Lung (tissue), 11 donors: ENCODE measurements at regions not wholly inside any gene's neighbourhood (a gene's known extent, or its start where the extent isn't known, plus 50 kb on each side); places are given as distances from the start of the nearest gene placed in this dataset.

ENCODE experiments used
- ATAC-seq: fragments of 200-7000 bp; cut with Tn5 transposase; one replicate; pipeline ENCODE4 v1.9.1; 2020; ENCODE audit warnings: moderate number of reproducible peaks; ENCODE audit not compliant: insufficient read depth, low FRiP score
- DNase-seq, 3 donors: peaks; one replicate each; pipeline ENCODE4 v3.0.0-alpha.2; 2013 to 2017
- H3K27ac ChIP-seq, 2 donors: one replicate each; pipeline ENCODE4 v1.5.1; 2013; ENCODE audit warnings: mild to moderate bottlenecking in 2 of 2, moderate library complexity in 2 of 2, control low read depth in 1 of 2, inconsistent platforms in 1 of 2, low read depth in 1 of 2, low read length in 1 of 2
- H3K27me3 ChIP-seq, 3 donors: one replicate each; pipeline ENCODE4 v1.5.1; 2013; ENCODE audit warnings: low read length in 2 of 3; ENCODE audit not compliant: control insufficient read depth in 3 of 3, insufficient read depth in 3 of 3
- H3K36me3 ChIP-seq, 4 donors: one replicate each; pipeline ENCODE4 v1.5.1; 2013; ENCODE audit warnings: low read length in 4 of 4, mild to moderate bottlenecking in 1 of 4, moderate library complexity in 1 of 4; ENCODE audit not compliant: control insufficient read depth in 4 of 4, insufficient read depth in 4 of 4
- H3K4me1 ChIP-seq, 5 donors: one replicate each; pipeline ENCODE4 v1.5.1; 2013; ENCODE audit warnings: low read length in 5 of 5, mild to moderate bottlenecking in 2 of 5, moderate library complexity in 1 of 5; ENCODE audit not compliant: control insufficient read depth in 5 of 5, insufficient read depth in 5 of 5
- H3K4me3 ChIP-seq: one replicate; pipeline ENCODE4 v1.5.1; 2013; ENCODE audit warnings: mild to moderate bottlenecking, control low read depth, moderate library complexity
- H3K9ac ChIP-seq, 2 donors: one replicate each; pipeline ENCODE4 v1.5.1; 2013; ENCODE audit warnings: low read length in 2 of 2, control low read depth in 1 of 2; ENCODE audit not compliant: insufficient read depth in 1 of 2
- H3K9me3 ChIP-seq, 4 donors: one replicate each; pipeline ENCODE4 v1.5.1; 2013; ENCODE audit warnings: low read length in 3 of 4, mild to moderate bottlenecking in 1 of 4, moderate library complexity in 1 of 4; ENCODE audit not compliant: control insufficient read depth in 4 of 4, insufficient read depth in 3 of 4
- WGBS, 2 donors: extraction: QIAGEN DNeasy Blood & Tissue Kit; methylation state at CpG; one replicate each; pipeline ENCODE4 v1.1.7; 2013; 5-methylcytosine and 5-hydroxymethylcytosine counted together
- TF ChIP-seq, protein P1 (sequence below): IDR thresholded peaks from 2 replicates; pipeline ENCODE4 v1.5.1; 2012; ENCODE audit warnings: mild to moderate bottlenecking; ENCODE audit errors: control extremely low read depth, extremely low read depth
- donor health status: control.
- donor health status: control.
- donor health status: Bipolar disorder and iron deficiency.
- donor health status: healthy.
- donor health status: DM: yes; HTN: yes; CAD: no.

DNA sequence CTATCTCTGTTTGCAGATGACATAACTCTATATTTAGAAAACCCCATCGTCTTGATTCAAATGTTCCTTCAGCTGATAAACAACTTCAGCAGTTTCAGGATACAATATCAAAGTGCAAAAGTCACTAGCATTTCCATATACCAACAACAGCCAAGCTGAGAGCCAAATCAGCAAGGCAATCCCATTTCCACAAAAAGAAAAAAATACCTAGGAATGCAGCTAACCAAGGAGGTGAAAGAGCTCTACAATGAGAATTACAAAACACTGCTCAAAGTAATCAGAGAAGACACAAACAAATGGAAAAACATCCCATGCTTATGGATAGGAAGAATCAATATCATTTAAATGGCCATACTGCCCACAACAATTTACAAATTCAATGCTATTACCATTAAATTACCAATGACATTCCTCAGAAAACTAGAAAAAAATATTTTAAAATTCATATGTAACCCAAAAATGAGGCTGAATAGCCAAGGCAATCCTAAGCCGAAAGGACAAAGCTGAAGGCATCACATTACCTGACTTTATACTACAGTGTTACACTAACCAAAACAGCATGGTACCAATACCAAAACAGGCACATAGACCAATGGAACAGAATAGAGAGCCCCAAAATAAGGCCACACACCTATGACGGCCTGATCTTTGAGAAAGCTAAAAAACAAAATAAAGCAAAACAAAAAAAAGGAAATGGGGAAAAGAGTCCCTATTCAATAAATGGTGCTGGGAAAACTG lies 901.7 kb downstream of the LRFN5 start:
- no peaks in the 10 kb centered on the region for H3K4me1 ChIP-seq
- DNase-seq (no peak), ATAC-seq (no peak)
- H3K9ac ChIP-seq: no peak overlapping the region
- H3K27me3 ChIP-seq: no peaks in the 10 kb centered on the region
- H3K36me3 ChIP-seq: no peaks in the 10 kb centered on the region
- TF ChIP-seq, protein P1, sequence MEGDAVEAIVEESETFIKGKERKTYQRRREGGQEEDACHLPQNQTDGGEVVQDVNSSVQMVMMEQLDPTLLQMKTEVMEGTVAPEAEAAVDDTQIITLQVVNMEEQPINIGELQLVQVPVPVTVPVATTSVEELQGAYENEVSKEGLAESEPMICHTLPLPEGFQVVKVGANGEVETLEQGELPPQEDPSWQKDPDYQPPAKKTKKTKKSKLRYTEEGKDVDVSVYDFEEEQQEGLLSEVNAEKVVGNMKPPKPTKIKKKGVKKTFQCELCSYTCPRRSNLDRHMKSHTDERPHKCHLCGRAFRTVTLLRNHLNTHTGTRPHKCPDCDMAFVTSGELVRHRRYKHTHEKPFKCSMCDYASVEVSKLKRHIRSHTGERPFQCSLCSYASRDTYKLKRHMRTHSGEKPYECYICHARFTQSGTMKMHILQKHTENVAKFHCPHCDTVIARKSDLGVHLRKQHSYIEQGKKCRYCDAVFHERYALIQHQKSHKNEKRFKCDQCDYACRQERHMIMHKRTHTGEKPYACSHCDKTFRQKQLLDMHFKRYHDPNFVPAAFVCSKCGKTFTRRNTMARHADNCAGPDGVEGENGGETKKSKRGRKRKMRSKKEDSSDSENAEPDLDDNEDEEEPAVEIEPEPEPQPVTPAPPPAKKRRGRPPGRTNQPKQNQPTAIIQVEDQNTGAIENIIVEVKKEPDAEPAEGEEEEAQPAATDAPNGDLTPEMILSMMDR: no peak
- H3K4me3 ChIP-seq: no peak overlapping the region
- 68 to 76% methylated on average over 3 of the region's 3 CpGs for WGBS, 2 donors
- H3K27ac ChIP-seq: no peak overlapping the region
- peaks cover 0 to 2% (median 0%) of the 10 kb centered on the region in 4 donors for H3K9me3 ChIP-seq

DNA sequence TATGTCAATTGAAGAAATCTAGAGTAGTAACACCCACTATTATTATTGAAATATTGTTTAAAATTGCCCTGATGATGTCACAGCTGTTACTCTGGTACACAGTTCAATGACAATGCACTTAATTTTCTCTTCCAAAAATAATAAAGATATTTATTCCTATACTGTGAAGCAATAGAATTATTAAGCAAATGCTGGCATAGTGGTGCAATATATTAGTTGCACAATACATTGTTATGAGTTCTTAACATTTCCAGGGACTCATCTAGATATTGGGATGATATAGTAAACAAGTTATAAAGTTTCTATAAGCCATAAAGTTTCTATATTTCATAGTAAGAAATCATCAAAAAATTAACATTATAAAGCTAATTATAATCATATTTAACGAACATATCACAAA lies 897.8 kb downstream of the LRFN5 start:
- 68 to 91% methylated on average over 1 of the region's 1 CpG for WGBS, 2 donors
- H3K9ac ChIP-seq: no peak overlapping the region

DNA sequence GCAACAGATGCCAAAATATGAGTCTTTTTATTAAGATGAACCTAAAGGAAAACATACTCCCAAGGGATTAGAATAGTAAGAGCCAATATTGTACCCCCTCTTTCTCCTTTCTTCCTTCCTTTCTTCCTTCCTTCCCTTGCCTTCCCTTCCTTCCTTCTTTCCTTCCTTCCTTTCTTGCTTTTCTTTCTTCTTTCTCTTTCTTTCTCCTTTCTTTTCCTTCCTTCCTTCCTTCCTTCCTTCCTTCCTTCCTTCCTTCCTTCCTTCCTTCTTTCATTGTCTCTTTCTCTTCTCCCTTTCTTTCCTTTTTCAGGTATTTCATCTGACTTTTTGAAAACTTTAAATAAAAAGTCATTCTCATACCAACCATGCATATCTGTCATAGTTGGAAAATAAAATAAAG lies 892.5 kb downstream of the LRFN5 start:
- no peaks in the 10 kb centered on the region for H3K36me3 ChIP-seq
- H3K27me3 ChIP-seq: no peaks in the 10 kb centered on the region
- H3K4me3 ChIP-seq: no peak overlapping the region
- H3K9ac ChIP-seq: no peak overlapping the region
- H3K27ac ChIP-seq: no peak overlapping the region
- no peaks in the 10 kb centered on the region for H3K4me1 ChIP-seq
- H3K9me3 ChIP-seq: peaks cover 0 to 2% (median 0%) of the 10 kb centered on the region in 4 donors
- TF ChIP-seq, protein P1: no peak
- DNase-seq: no peak
- ATAC-seq: no peak

More for the DNA sequence above, 897.8 kb downstream of the LRFN5 start:
- Histone ChIP-seq H3K36me3 (no peaks in the 10 kb centered on the region), H3K9me3 (peaks cover 0 to 2% (median 0%) of the 10 kb centered on the region in 4 donors), H3K4me1 (no peaks in the 10 kb centered on the region), H3K27ac (no peak overlapping the region), H3K27me3 (no peaks in the 10 kb centered on the region), H3K4me3 (no peak overlapping the region)
- peak in 1 of 3 donors; percentile 19 for DNase-seq
- TF ChIP-seq, protein P1: no peak
- no peak for ATAC-seq

DNA sequence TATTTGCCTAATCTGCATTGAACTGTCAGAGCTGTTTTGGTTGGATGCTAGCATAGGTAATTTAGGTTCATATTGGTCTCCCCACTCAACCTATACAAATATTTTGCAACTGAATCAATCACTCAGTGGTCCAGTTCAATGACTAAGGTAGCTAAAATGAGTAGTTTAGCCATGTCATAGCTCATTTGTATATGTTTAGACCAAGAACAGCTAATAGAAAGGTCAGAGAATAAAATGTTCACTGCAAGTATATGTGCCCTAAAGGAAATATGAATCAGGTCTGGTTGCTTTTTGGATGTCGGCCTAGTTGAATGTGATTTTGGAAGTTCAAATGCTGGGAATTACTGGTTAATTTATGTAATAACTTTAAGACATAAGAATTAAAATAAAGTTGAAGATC lies 883.9 kb downstream of the LRFN5 start:
- H3K4me3 ChIP-seq: no peak overlapping the region
- H3K9me3 ChIP-seq: no peaks in the 10 kb centered on the region
- H3K27ac ChIP-seq: no peak overlapping the region
- no peak for DNase-seq
- H3K27me3 ChIP-seq: no peaks in the 10 kb centered on the region
- no peaks in the 10 kb centered on the region for H3K36me3 ChIP-seq
- H3K9ac ChIP-seq: no peak overlapping the region
- TF ChIP-seq, protein P1: no peak
- no peaks in the 10 kb centered on the region for H3K4me1 ChIP-seq
- WGBS, 2 donors: 86 to 92% methylated on average over 1 of the region's 1 CpG
- no peak for ATAC-seq
